A549 (cell line): ENCODE measurements at regions not wholly inside any gene's neighbourhood (a gene's known extent, or its start where the extent isn't known, plus 50 kb on each side); places are given as distances from the start of the nearest gene placed in this dataset.

Experiments used
- ATAC-seq, 2 experiments: fragments of 200-7000 bp in 1 of 2; fragments of >200 bp in 1 of 2; cut with Nextera tagmentation in 1 of 2; cut with Tn5 transposase in 1 of 2; 3 replicates each; pipeline versions ENCODE4 v1.8.0 to v1.9.1; 2018 to 2020; ENCODE audit warnings: mild to moderate bottlenecking in 1 of 2, moderate library complexity in 1 of 2
- CTCF ChIA-PET: fragments of 300-600 bp; sonication (Branson Sonifier 250); formaldehyde crosslinking; extraction: SDS; loops from one replicate; lab custom pipeline; 2021; ENCODE audit warnings: antibody characterized with exemption, inconsistent platforms; lab: Yijun Ruan, JAX
- POLR2A ChIA-PET: fragments of 350-600 bp; formaldehyde crosslinking; extraction: SDS; loops from one replicate; lab custom pipeline; 2021; ENCODE audit warnings: antibody characterized with exemption, inconsistent platforms; lab: Yijun Ruan, JAX
- DNase-seq, 2 experiments: peaks; one replicate each; pipeline versions ENCODE4 v3.0.0 to v3.0.0-alpha.2; 2011 to 2016; ENCODE audit warnings: low read depth in 1 of 2, low spot score in 1 of 2
- FAIRE-seq: peaks from 2 replicates; lab custom pipeline; 2011; peaks lifted over from hg19 to GRCh38; lab: Jason Lieb, UNC
- H3K27ac ChIP-seq, 2 experiments: fragments of >200 bp; sonication (Bioruptor Twin); formaldehyde crosslinking; 3 replicates each; pipeline ENCODE4 v1.5.1; 2016 to 2017
- H3K4me1 ChIP-seq: fragments of >200 bp; sonication (Bioruptor Twin); formaldehyde crosslinking; 3 replicates; pipeline ENCODE4 v1.6.1; 2016
- H3K4me2 ChIP-seq: fragments of >200 bp; sonication (Bioruptor Twin); formaldehyde crosslinking; 3 replicates; pipeline ENCODE4 v1.6.1; 2016
- H3K4me3 ChIP-seq: fragments of >200 bp; sonication (Bioruptor Twin); formaldehyde crosslinking; 3 replicates; pipeline ENCODE4 v1.5.1; 2016
- H3K9me3 ChIP-seq: fragments of >200 bp; sonication (Bioruptor Twin); formaldehyde crosslinking; 3 replicates; pipeline ENCODE4 v1.6.1; 2016
- CBX2 ChIP-seq: fragments of 200-600 bp; sonication (generic); IDR thresholded peaks from 2 replicates; pipeline ENCODE4 v1.6.1; 2016; ENCODE audit warnings: low read depth, mild to moderate bottlenecking, borderline replicate concordance
- CEBPB ChIP-seq, 2 experiments: fragments of >200 bp in 1 of 2; sonication (Bioruptor Twin) in 1 of 2; formaldehyde crosslinking in 1 of 2; IDR thresholded peaks; 2 replicates each; pipeline ENCODE4 v1.6.1; 2012 to 2016
- E2F6 ChIP-seq: IDR thresholded peaks from 2 replicates; pipeline ENCODE4 v1.6.1; 2012; ENCODE audit warnings: low read depth, borderline replicate concordance
- EHF ChIP-seq: fragments of 250-450 bp; sonication (Bioruptor Pico); IDR thresholded peaks from 2 replicates; pipeline ENCODE4 v1.5.0; 2020; ENCODE audit warnings: mild to moderate bottlenecking
- EHMT2 ChIP-seq: fragments of 200-600 bp; sonication (generic); IDR thresholded peaks from 2 replicates; pipeline ENCODE4 v1.6.1; 2016; ENCODE audit warnings: antibody characterized with exemption, low read depth, mild to moderate bottlenecking, moderate library complexity
- ESRRA ChIP-seq: fragments of 150-350 bp; IDR thresholded peaks from 2 replicates; pipeline ENCODE4 v1.6.1; 2014; ENCODE audit warnings: mild to moderate bottlenecking, low read length, borderline replicate concordance
- FOSB ChIP-seq: fragments of 250-450 bp; sonication (Bioruptor Pico); IDR thresholded peaks from 2 replicates; pipeline ENCODE4 v1.5.0; 2020; ENCODE audit warnings: mild to moderate bottlenecking, moderate library complexity
- FOSL2 ChIP-seq, 2 experiments: fragments of 450-650 bp in 1 of 2; fragments of >200 bp in 1 of 2; sonication (Bioruptor Twin) in 1 of 2; formaldehyde crosslinking; IDR thresholded peaks; 2 replicates each; pipeline versions ENCODE4 v1.5.0 to v1.6.1; 2016 to 2020; ENCODE audit warnings: mild to moderate bottlenecking in 1 of 2, moderate library complexity in 1 of 2
- FOXS1 ChIP-seq: fragments of 250-450 bp; sonication (Bioruptor Pico); IDR thresholded peaks from 2 replicates; pipeline ENCODE4 v1.5.0; 2020; ENCODE audit warnings: mild to moderate bottlenecking, moderate library complexity
- HDAC2 ChIP-seq: fragments of 200-600 bp; sonication (generic); IDR thresholded peaks from 2 replicates; pipeline ENCODE4 v1.6.1; 2016
- HOXA7 ChIP-seq: fragments of 250-450 bp; sonication (Bioruptor Pico); IDR thresholded peaks from 2 replicates; pipeline ENCODE4 v1.5.0; 2020; ENCODE audit warnings: mild to moderate bottlenecking, moderate library complexity
- HOXB13 ChIP-seq: fragments of 250-450 bp; sonication (Bioruptor Pico); IDR thresholded peaks from 2 replicates; pipeline ENCODE4 v1.5.0; 2020; ENCODE audit warnings: low read depth, mild to moderate bottlenecking, moderate library complexity
- HOXB5 ChIP-seq: fragments of 250-450 bp; sonication (Bioruptor Pico); IDR thresholded peaks from 2 replicates; pipeline ENCODE4 v1.5.0; 2020; ENCODE audit warnings: mild to moderate bottlenecking, moderate library complexity
- JUNB ChIP-seq: fragments of >200 bp; sonication (Bioruptor Twin); formaldehyde crosslinking; IDR thresholded peaks from 2 replicates; pipeline ENCODE4 v1.6.1; 2016
- MAFK ChIP-seq: fragments of 450-650 bp; IDR thresholded peaks from 2 replicates; pipeline ENCODE4 v1.6.1; 2014; ENCODE audit not compliant: partially characterized antibody
- MAZ ChIP-seq: fragments of 150-350 bp; IDR thresholded peaks from 2 replicates; pipeline ENCODE4 v1.6.1; 2014; ENCODE audit warnings: antibody characterized with exemption, low read depth, low read length, borderline replicate concordance
- MYC ChIP-seq: IDR thresholded peaks from 2 replicates; pipeline ENCODE4 v1.6.1; 2012; ENCODE audit warnings: mild to moderate bottlenecking, inconsistent platforms, low read length, improper control_type of control experiment, borderline replicate concordance
- NPAS2 ChIP-seq: fragments of 250-450 bp; sonication (Bioruptor Pico); IDR thresholded peaks from 2 replicates; pipeline ENCODE4 v1.8.0; 2022; ENCODE audit warnings: mild to moderate bottlenecking, moderate library complexity, borderline replicate concordance
- NR3C1 ChIP-seq: fragments of >200 bp; sonication (Bioruptor Twin); formaldehyde crosslinking; IDR thresholded peaks from 3 replicates; pipeline ENCODE4 v1.6.1; 2017
- POLR2A ChIP-seq: IDR thresholded peaks from 2 replicates; pipeline ENCODE4 v1.6.1; 2012; ENCODE audit warnings: mild to moderate bottlenecking, low read length
- POLR2AphosphoS2 ChIP-seq: conservative IDR thresholded peaks from 2 replicates; pipeline ENCODE4 v1.6.1; 2012; ENCODE audit warnings: low read length, improper control_type of control experiment, inconsistent platforms
- RARB ChIP-seq: fragments of 250-450 bp; sonication (Bioruptor Pico); IDR thresholded peaks from 2 replicates; pipeline ENCODE4 v1.8.0; 2021; ENCODE audit warnings: mild to moderate bottlenecking, moderate library complexity
- RCOR1 ChIP-seq: fragments of 150-350 bp; IDR thresholded peaks from 2 replicates; pipeline ENCODE4 v1.6.1; 2014; ENCODE audit warnings: antibody characterized with exemption, low read length, low read depth
- REST ChIP-seq: fragments of 200-600 bp; sonication (generic); IDR thresholded peaks from 2 replicates; pipeline ENCODE4 v1.6.1; 2016; ENCODE audit warnings: antibody characterized with exemption, mild to moderate bottlenecking, moderate library complexity
- SMC3 ChIP-seq: fragments of >200 bp; sonication (Bioruptor Twin); formaldehyde crosslinking; IDR thresholded peaks from 3 replicates; pipeline ENCODE4 v1.6.1; 2018; ENCODE audit warnings: inconsistent platforms
- SREBF2 ChIP-seq: fragments of 450-650 bp; IDR thresholded peaks from 2 replicates; pipeline ENCODE4 v1.6.1; 2014; ENCODE audit warnings: mild to moderate bottlenecking, moderate library complexity
- TP53 ChIP-seq: fragments of 250-450 bp; sonication (Bioruptor Pico); IDR thresholded peaks from 2 replicates; pipeline ENCODE4 v1.5.0; 2021; ENCODE audit warnings: mild to moderate bottlenecking, moderate library complexity
- USF2 ChIP-seq: fragments of 450-650 bp; IDR thresholded peaks from 2 replicates; pipeline ENCODE4 v1.6.1; 2014; ENCODE audit warnings: antibody characterized with exemption
- ZFP36 ChIP-seq: fragments of 450-650 bp; IDR thresholded peaks from 2 replicates; pipeline ENCODE4 v1.6.1; 2014; ENCODE audit warnings: borderline replicate concordance; ENCODE audit not compliant: partially characterized antibody
- ZNF302 ChIP-seq: fragments of 250-450 bp; sonication (Bioruptor Pico); IDR thresholded peaks from 2 replicates; pipeline ENCODE4 v1.9.0; 2021; ENCODE audit warnings: inconsistent platforms, mild to moderate bottlenecking, moderate library complexity
- ZSCAN20 ChIP-seq: fragments of 250-450 bp; sonication (Bioruptor Pico); IDR thresholded peaks from 2 replicates; pipeline ENCODE4 v1.8.0; 2022; ENCODE audit warnings: mild to moderate bottlenecking, moderate library complexity
- WGBS: methylation state at CpG from one replicate; pipeline ENCODE4 v1.1.6; 2017; ENCODE audit errors: missing lambda C conversion rate; 5-methylcytosine and 5-hydroxymethylcytosine counted together

GRCh38 chr12:62028536-62028935, 231.7 kb upstream of the USP15 start:
- POLR2A ChIA-PET: no interaction called here
- TF ChIP-seq ZFP36: no peak
- TF ChIP-seq JUNB: no peak
- TF ChIP-seq NPAS2 (CRISPR knock-in tag): no peak
- no peak for TF ChIP-seq ZSCAN20 (CRISPR knock-in tag)
- TF ChIP-seq EHF: no peak
- no peak for TF ChIP-seq MAFK
- TF ChIP-seq ZNF302 (CRISPR knock-in tag): no peak
- TF ChIP-seq HOXB5: no peak
- no peak for TF ChIP-seq ESRRA
- no peak for TF ChIP-seq RARB (CRISPR knock-in tag)
- no peak for TF ChIP-seq CBX2
- no peak for TF ChIP-seq USF2
- TF ChIP-seq EHMT2: no peak
- TF ChIP-seq FOSB (CRISPR knock-in tag): no peak
- no peak for TF ChIP-seq TP53 (CRISPR knock-in tag)
- no peak for TF ChIP-seq FOSL2 (IDR thresholded peaks at IDR 0.05)
- TF ChIP-seq FOSL2 (CRISPR knock-in tag; IDR thresholded peaks at IDR 0.05): no peak
- TF ChIP-seq POLR2A: no peak
- TF ChIP-seq MYC: no peak
- no peak for TF ChIP-seq NR3C1
- CTCF ChIA-PET: no interaction called here
- Histone ChIP-seq H3K4me1 (no peaks in the 10 kb centered on the region), H3K4me2 (no peak overlapping the region), H3K9me3 (no peaks in the 10 kb centered on the region), H3K27ac (no peak overlapping the region), H3K4me3 (no peak overlapping the region)
- WGBS: 0% methylated on average over 1 of the region's 1 CpG
- ATAC-seq: no peak
- no peak for FAIRE-seq
- DNase-seq: no peak

GRCh38 chr12:62032870-62033269, 227.3 kb upstream of the USP15 start:
- POLR2A ChIA-PET: no interaction called here
- no peaks in the 10 kb centered on the region for H3K4me1 ChIP-seq
- no peaks in the 10 kb centered on the region for H3K9me3 ChIP-seq
- no peak overlapping the region for H3K4me2 ChIP-seq
- H3K4me3 ChIP-seq: no peak overlapping the region
- TF ChIP-seq CEBPB (IDR thresholded peaks at IDR 0.05) (no peak), E2F6 (no peak), SREBF2 (no peak), SMC3 (no peak), HDAC2 (no peak), HOXB13 (CRISPR knock-in tag) (no peak), EHF (no peak), ZNF302 (CRISPR knock-in tag) (no peak), POLR2AphosphoS2 (no peak), FOXS1 (CRISPR knock-in tag) (no peak), HOXA7 (no peak), RCOR1 (no peak), CBX2 (no peak), FOSL2 (IDR thresholded peaks at IDR 0.05) (no peak), FOSL2 (CRISPR knock-in tag; IDR thresholded peaks at IDR 0.05) (no peak), REST (no peak), MAZ (no peak), NPAS2 (CRISPR knock-in tag) (no peak), MAFK (no peak), ZSCAN20 (CRISPR knock-in tag) (no peak), MYC (no peak)
- no peak for DNase-seq
- FAIRE-seq: no peak
- no peak for ATAC-seq
- CTCF ChIA-PET: no interaction called here
- no peak overlapping the region for H3K27ac ChIP-seq
- 8% methylated on average over 2 of the region's 2 CpGs for WGBS
